ENCODE measurements at regions not wholly inside any gene's neighbourhood (a gene's known extent, or its start where the extent isn't known, plus 50 kb on each side); places are given as distances from the start of the nearest gene placed in this dataset.

DNA sequence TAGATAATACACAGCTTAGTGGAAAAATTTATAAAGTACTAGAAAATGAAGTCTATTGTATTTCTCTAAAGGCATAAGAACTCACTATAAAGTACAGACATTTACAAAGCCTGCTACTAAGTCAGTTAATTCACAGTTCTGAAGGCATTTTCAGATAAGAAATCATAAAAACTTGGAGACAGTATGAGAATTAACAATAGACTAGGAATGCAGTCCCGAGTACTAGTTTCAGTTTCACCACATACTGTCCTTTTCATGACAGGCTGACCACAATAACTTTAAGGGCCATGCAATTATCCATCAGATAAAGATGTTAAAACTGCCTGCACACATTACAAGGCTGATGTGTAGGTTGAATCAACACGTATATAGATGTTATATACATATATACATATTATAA, 362.6 kb upstream of the SMC2 start:
- H3K36me3 ChIP-seq (ENCODE audit: control insufficient read depth, insufficient read depth, low read length) = no peaks in the 10 kb centered on the region
- DNase-seq (ENCODE audit: low read depth) = no peak
- H3K27me3 ChIP-seq (ENCODE audit: control insufficient read depth, insufficient read depth, low read length) = no peaks in the 10 kb centered on the region
- TF ChIP-seq, protein P1, sequence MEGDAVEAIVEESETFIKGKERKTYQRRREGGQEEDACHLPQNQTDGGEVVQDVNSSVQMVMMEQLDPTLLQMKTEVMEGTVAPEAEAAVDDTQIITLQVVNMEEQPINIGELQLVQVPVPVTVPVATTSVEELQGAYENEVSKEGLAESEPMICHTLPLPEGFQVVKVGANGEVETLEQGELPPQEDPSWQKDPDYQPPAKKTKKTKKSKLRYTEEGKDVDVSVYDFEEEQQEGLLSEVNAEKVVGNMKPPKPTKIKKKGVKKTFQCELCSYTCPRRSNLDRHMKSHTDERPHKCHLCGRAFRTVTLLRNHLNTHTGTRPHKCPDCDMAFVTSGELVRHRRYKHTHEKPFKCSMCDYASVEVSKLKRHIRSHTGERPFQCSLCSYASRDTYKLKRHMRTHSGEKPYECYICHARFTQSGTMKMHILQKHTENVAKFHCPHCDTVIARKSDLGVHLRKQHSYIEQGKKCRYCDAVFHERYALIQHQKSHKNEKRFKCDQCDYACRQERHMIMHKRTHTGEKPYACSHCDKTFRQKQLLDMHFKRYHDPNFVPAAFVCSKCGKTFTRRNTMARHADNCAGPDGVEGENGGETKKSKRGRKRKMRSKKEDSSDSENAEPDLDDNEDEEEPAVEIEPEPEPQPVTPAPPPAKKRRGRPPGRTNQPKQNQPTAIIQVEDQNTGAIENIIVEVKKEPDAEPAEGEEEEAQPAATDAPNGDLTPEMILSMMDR (IDR thresholded peaks at IDR 0.05; ENCODE audit: insufficient read depth, low read length, poor library complexity, severe bottlenecking) = no peak
- H3K4me3 ChIP-seq (ENCODE audit: low read depth, low read length) = no peak overlapping the region

DNA sequence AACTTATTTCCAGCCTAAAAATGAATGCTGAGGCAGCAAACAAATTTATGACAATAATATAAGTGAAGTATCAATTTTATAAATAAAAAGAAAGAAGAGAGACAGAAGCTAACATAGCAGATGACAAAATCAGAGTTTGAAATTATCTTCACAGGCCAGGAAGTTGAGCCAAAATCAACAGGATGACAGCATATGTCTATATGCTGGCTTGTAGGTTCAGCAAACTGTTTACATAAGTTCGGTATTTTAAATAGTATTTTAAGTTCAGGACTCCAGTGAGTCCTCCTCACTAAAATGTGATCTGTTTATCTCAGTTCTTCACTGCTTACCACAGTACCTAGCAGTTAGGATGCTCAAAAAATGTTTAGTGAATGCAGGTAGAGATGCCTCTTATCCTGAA, 359.6 kb upstream of the SMC2 start:
- Histone ChIP-seq H3K27me3 (ENCODE audit: control insufficient read depth, insufficient read depth, low read length) (no peaks in the 10 kb centered on the region), H3K4me3 (ENCODE audit: low read depth, low read length) (no peak overlapping the region), H3K36me3 (ENCODE audit: control insufficient read depth, insufficient read depth, low read length) (no peaks in the 10 kb centered on the region)
- DNase-seq (ENCODE audit: low read depth) = no peak
- TF ChIP-seq, protein P1 (IDR thresholded peaks at IDR 0.05; ENCODE audit: insufficient read depth, low read length, poor library complexity, severe bottlenecking) = no peak

GRCh38 chr9:103755441-103755840, 338.7 kb upstream of the SMC2 start:
- Histone ChIP-seq H3K36me3 (ENCODE audit: control insufficient read depth, insufficient read depth, low read length) (no peaks in the 10 kb centered on the region), H3K4me3 (ENCODE audit: low read depth, low read length) (no peak overlapping the region), H3K27me3 (ENCODE audit: control insufficient read depth, insufficient read depth, low read length) (no peaks in the 10 kb centered on the region)
- TF ChIP-seq, protein P1 (IDR thresholded peaks at IDR 0.05; ENCODE audit: insufficient read depth, low read length, poor library complexity, severe bottlenecking) = no peak
- no peak for DNase-seq (ENCODE audit: low read depth)

DNA sequence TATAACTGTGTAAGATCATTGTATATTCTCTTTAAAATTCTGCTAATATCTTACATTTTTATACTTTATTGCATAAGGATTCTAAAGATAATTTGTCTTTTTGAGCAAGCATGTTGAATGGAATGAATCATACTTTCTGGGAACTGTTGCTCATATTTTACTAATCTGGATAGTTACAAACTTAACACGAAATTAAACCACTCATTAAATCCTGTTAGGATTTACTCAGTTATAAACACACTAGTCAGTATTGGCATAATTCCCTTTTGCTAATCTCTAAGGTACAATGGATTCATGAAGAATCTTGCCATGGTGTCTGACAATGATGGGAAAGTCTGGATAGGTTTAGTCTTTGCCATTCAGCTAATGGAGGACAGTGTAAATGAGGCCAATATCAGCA, 338.1 kb upstream of the SMC2 start:
- TF ChIP-seq, protein P1 (IDR thresholded peaks at IDR 0.05; ENCODE audit: insufficient read depth, low read length, poor library complexity, severe bottlenecking) = no peak
- Histone ChIP-seq H3K27me3 (ENCODE audit: control insufficient read depth, insufficient read depth, low read length) (no peaks in the 10 kb centered on the region), H3K36me3 (ENCODE audit: control insufficient read depth, insufficient read depth, low read length) (no peaks in the 10 kb centered on the region), H3K4me3 (ENCODE audit: low read depth, low read length) (no peak overlapping the region)
- no peak for DNase-seq (ENCODE audit: low read depth)

DNA sequence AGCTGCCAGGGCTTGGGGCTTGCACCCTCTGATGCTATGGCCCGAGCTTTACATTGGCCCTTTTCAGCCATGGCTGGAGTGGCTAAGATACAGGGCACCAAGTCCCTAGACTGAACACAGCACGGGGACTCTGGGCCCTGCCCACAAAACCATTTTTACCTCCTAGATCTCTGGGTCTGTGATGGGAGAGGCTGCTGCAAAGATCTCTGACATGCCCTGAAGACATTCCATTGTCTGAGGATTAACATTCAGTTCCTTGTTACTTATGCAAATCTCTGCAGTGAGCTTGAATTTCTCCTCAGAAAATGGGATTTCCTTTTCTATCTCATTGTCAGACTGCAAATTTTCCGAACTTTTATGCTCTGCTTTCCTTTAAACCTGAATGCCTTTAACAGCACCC, 337.0 kb upstream of the SMC2 start:
- Histone ChIP-seq H3K4me3 (ENCODE audit: low read depth, low read length) (no peak overlapping the region), H3K36me3 (ENCODE audit: control insufficient read depth, insufficient read depth, low read length) (no peaks in the 10 kb centered on the region), H3K27me3 (ENCODE audit: control insufficient read depth, insufficient read depth, low read length) (no peaks in the 10 kb centered on the region)
- no peak for DNase-seq (ENCODE audit: low read depth)
- TF ChIP-seq, protein P1 (IDR thresholded peaks at IDR 0.05; ENCODE audit: insufficient read depth, low read length, poor library complexity, severe bottlenecking) = no peak

DNA sequence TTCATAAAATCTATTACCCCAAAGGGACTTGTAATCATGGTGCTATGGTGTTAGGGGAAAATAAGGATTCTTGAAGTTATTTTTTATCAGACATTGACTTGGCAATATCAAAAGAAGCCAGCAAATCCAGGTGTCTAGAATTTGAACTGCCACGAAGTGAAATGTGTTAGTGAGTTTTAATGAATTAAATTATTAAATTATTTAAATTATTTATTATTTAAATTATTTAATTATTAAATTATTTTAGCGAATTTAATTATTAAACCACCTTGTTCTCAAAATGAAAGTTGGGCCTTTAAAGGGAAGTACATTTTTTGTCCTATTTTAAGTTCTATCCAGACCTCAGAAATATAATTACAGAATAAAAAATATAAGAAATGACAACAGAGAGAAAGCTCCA, 332.6 kb upstream of the SMC2 start:
- no peaks in the 10 kb centered on the region for H3K36me3 ChIP-seq (ENCODE audit: control insufficient read depth, insufficient read depth, low read length)
- no peak overlapping the region for H3K4me3 ChIP-seq (ENCODE audit: low read depth, low read length)
- no peaks in the 10 kb centered on the region for H3K27me3 ChIP-seq (ENCODE audit: control insufficient read depth, insufficient read depth, low read length)
- TF ChIP-seq, protein P1 (IDR thresholded peaks at IDR 0.05; ENCODE audit: insufficient read depth, low read length, poor library complexity, severe bottlenecking) = no peak
- no peak for DNase-seq (ENCODE audit: low read depth)

Data from kidney epithelial cell (primary cell).